HG02588 (cell line): ENCODE measurements at regions not wholly inside any gene's neighbourhood (a gene's known extent, or its start where the extent isn't known, plus 50 kb on each side); places are given as distances from the start of the nearest gene placed in this dataset.

ENCODE experiments used
- ATAC-seq: cut with Tn5 transposase; IDR thresholded peaks from one replicate; pipeline ENCODE4 v1.9.1; 2021; ENCODE audit warnings: mild to moderate bottlenecking, moderate library complexity; ENCODE audit not compliant: unreplicated experiment

GRCh38 chr11:32316232-32316631 lies 119.1 kb downstream of the WT1 start:
- ATAC-seq: no peak

DNA sequence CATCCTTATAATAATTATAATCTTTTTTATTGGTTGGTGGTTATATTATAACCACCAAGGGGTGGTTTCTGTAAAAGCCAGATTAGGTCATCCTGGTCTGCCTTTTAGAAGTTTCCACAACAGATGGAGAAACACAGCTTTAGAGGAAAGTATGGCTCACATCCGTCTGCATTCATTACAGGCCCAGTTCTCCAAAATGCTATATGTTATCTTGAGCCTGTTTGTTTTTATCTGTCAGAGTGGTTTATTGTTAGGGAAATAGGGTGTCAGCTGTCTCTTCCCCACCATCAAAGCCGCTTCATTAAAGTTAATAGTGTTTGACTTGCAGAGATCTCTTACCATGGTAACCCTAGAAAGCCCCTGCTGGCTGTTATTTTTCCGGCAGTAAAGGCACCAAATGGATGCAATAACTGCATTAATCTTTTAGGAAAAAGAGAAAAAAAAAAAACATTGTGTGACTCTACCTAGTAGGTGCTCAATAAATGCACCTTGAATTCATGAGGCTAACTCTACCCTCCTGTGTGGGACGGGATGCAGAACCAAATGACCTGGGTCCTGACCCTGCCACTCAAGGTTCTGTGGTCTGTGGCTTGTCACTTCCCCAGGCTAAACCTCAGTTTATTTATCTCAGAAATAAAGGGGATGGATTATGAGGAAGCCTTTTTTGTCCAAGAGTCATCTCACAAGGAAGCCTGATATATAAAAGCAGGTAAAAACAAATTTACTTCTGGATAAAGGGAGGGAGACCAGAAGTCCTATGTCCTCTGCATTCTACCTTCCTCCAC lies 118.3 kb downstream of the WT1 start:
- no peak for ATAC-seq

- no peak for ATAC-seq
Measured at GRCh38 chr11:32317643-32318042, 117.7 kb downstream of the WT1 start.

GRCh38 chr11:32318071-32319055 lies 117.0 kb downstream of the WT1 start:
- no peak for ATAC-seq

GRCh38 chr11:32323814-32324130 lies 111.6 kb downstream of the WT1 start:
- ATAC-seq: no peak

GRCh38 chr11:32325187-32325586 lies 110.2 kb downstream of the WT1 start:
- ATAC-seq: no peak

GRCh38 chr11:32325725-32326124 lies 109.6 kb downstream of the WT1 start:
- no peak for ATAC-seq

DNA sequence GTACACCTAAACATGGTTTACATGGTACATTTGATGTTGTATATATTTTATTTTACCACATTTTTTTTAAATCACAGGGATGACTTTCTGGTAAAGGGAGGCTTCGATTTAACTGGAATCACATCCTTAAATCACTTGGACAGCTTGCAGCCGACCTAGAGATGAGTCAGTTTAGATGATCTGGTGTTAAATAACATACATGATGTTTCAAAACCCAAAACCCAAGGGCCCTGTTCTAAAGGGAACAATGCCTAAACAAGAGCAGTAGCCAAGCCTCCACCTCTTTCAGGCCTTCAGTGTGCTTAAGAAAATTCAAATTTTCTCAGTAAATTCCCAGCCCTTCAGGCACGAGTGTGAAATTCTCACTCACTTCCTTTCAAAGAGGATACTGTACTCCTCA lies 108.8 kb downstream of the WT1 start:
- ATAC-seq: no peak

DNA sequence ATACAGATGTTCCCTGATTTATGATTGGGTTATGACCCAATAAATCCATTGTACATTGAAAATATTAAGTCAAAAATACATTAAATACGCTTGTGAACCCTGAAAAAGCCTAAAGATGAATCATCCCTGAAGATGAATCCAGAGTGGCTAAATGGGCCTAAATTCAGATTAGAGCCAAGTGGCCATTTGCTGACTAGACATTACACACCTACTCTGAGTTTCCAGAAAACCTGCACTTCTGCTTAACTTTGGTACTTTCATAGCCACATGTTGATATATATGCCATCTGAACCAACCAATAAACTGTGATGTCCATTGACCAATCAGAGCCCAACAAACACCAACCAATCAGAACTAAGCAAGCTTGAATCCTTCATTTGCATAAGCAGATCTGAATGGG lies 106.9 kb downstream of the WT1 start:
- no peak for ATAC-seq

DNA sequence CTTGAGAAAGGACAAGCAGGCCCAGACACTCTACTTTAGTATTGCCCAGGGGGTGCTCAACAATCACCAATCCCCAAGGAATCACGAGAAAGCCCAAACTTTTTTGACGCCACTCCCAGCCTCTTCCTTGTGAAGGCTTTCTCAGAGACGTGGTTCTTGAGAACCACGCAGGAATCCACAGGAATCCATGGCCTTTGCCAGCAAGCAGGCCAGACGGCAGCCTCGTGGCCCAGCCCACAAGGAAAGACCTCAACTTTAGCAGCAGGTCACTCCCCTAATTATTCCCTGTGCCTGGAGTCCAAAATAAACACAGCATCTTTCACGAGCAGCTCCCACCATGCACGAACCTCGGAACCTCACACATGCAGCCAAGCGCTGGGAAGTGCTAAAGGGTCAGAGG lies 104.2 kb downstream of the WT1 start:
- ATAC-seq: no peak

GRCh38 chr11:32331792-32332191 lies 103.5 kb downstream of the WT1 start:
- no peak for ATAC-seq

GRCh38 chr11:32332990-32333319 lies 102.4 kb downstream of the WT1 start:
- ATAC-seq: no peak

GRCh38 chr11:32333320-32333991 lies 101.9 kb downstream of the WT1 start:
- peak; percentile 53 for ATAC-seq

GRCh38 chr11:32334822-32335221 lies 100.5 kb downstream of the WT1 start:
- no peak for ATAC-seq
